Stimulated activated CD8-positive, alpha-beta memory T cell treated with anti-CD3 and anti-CD28 coated beads, Interleukin-15, amount 100 ng/mL, for 4 hours (primary cell): ENCODE measurements at regions not wholly inside any gene's neighbourhood (a gene's known extent, or its start where the extent isn't known, plus 50 kb on each side); places are given as distances from the start of the nearest gene placed in this dataset.

Source experiments
- DNase-seq, 2 donors: peaks; one replicate each; pipeline ENCODE4 v3.0.0-alpha.2; 2020; ENCODE audit warnings: low read depth in 2 of 2

GRCh38 chr3:170780955-170781354 is 89.0 kb downstream of the RPL22L1 start:
- no peak for DNase-seq

GRCh38 chr3:170780471-170780870 is 89.5 kb downstream of the RPL22L1 start:
- DNase-seq = no peak

- no peak for DNase-seq
Observed at GRCh38 chr3:170778240-170779217, 91.5 kb downstream of the RPL22L1 start.

- DNase-seq = no peak
Observed at GRCh38 chr3:170777564-170777926, 92.5 kb downstream of the RPL22L1 start.

GRCh38 chr3:170776887-170777563 is 93.0 kb downstream of the RPL22L1 start:
- no peak for DNase-seq

GRCh38 chr3:170773682-170774425 is 96.1 kb downstream of the RPL22L1 start:
- no peak for DNase-seq

GRCh38 chr3:170772175-170772574 is 97.8 kb downstream of the RPL22L1 start:
- DNase-seq = no peak

- no peak for DNase-seq
Observed at GRCh38 chr3:170768334-170768801, 101.6 kb downstream of the RPL22L1 start.

GRCh38 chr3:170767576-170767941 is 102.4 kb downstream of the RPL22L1 start:
- no peak for DNase-seq

- no peak for DNase-seq
Observed at GRCh38 chr3:170766823-170767575, 103.0 kb downstream of the RPL22L1 start.

- DNase-seq = no peak
Observed at GRCh38 chr3:170766253-170766652, 103.7 kb downstream of the RPL22L1 start.

- DNase-seq = no peak
Observed at GRCh38 chr3:170765419-170766078, 104.4 kb downstream of the RPL22L1 start.

- no peak for DNase-seq
Observed at GRCh38 chr3:170764017-170764416, 106.0 kb downstream of the RPL22L1 start.

- DNase-seq = no peak
Observed at GRCh38 chr3:170762064-170762463, 107.9 kb downstream of the RPL22L1 start.

GRCh38 chr3:170761103-170761502 is 108.9 kb downstream of the RPL22L1 start:
- DNase-seq = no peak

- no peak for DNase-seq
Observed at GRCh38 chr3:170760174-170760526, 109.8 kb downstream of the RPL22L1 start.

- no peak for DNase-seq
Observed at GRCh38 chr3:170759511-170760173, 110.4 kb downstream of the RPL22L1 start.

GRCh38 chr3:170757038-170757437 is 113.0 kb downstream of the RPL22L1 start:
- DNase-seq = no peak

- no peak for DNase-seq
Observed at GRCh38 chr3:170754311-170754693, 115.7 kb downstream of the RPL22L1 start.
